ENCODE measurements at regions not wholly inside any gene's neighbourhood (a gene's known extent, or its start where the extent isn't known, plus 50 kb on each side); places are given as distances from the start of the nearest gene placed in this dataset.
A peak's percentile ranks its signal among the peaks of the same experiment; 100 is the strongest.

DNA sequence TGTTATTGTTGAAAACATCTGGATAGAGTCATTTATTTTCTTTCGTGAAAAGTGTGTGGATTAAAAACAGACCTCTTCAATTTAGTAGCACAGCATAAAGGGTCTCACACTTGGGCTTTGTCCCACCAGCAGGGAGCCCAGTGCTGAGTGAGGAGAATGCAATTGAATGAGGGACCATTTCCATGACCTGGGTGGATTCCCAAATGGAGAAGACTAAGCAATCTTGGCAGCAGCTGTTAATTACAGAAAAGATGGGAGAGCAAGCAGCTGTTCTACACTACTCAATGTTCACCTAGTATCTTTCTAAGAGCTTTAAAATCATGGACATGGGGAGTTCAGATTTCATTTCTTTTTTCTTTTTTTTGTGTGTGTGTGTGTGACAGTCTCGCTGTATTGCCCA, 121.8 kb upstream of the FN1 start (continued):
- TF ChIP-seq, protein P1, sequence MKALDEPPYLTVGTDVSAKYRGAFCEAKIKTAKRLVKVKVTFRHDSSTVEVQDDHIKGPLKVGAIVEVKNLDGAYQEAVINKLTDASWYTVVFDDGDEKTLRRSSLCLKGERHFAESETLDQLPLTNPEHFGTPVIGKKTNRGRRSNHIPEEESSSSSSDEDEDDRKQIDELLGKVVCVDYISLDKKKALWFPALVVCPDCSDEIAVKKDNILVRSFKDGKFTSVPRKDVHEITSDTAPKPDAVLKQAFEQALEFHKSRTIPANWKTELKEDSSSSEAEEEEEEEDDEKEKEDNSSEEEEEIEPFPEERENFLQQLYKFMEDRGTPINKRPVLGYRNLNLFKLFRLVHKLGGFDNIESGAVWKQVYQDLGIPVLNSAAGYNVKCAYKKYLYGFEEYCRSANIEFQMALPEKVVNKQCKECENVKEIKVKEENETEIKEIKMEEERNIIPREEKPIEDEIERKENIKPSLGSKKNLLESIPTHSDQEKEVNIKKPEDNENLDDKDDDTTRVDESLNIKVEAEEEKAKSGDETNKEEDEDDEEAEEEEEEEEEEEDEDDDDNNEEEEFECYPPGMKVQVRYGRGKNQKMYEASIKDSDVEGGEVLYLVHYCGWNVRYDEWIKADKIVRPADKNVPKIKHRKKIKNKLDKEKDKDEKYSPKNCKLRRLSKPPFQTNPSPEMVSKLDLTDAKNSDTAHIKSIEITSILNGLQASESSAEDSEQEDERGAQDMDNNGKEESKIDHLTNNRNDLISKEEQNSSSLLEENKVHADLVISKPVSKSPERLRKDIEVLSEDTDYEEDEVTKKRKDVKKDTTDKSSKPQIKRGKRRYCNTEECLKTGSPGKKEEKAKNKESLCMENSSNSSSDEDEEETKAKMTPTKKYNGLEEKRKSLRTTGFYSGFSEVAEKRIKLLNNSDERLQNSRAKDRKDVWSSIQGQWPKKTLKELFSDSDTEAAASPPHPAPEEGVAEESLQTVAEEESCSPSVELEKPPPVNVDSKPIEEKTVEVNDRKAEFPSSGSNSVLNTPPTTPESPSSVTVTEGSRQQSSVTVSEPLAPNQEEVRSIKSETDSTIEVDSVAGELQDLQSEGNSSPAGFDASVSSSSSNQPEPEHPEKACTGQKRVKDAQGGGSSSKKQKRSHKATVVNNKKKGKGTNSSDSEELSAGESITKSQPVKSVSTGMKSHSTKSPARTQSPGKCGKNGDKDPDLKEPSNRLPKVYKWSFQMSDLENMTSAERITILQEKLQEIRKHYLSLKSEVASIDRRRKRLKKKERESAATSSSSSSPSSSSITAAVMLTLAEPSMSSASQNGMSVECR (CRISPR knock-in tag; IDR thresholded peaks at IDR 0.05), result no peak
- no peak for TF ChIP-seq BCL6 (CRISPR knock-in tag; IDR thresholded peaks at IDR 0.05)
- TF ChIP-seq NEUROD1 (IDR thresholded peaks at IDR 0.05; ENCODE audit: borderline replicate concordance, low read depth, low read length, partially characterized antibody), result no peak

- no peaks in the 10 kb centered on the region for H3K79me2 ChIP-seq (ENCODE audit: control insufficient read depth, insufficient read depth, low read length)
- no peaks in the 10 kb centered on the region for H3K36me3 ChIP-seq (ENCODE audit: control insufficient read depth, insufficient read depth, low read length)
- H3K27ac ChIP-seq (ENCODE audit: extremely low read depth, low read depth, low read length), result no peak overlapping the region
- in situ Hi-C loops (cut with MboI) (no loop called here), intact Hi-C loops (cut with micrococcal nuclease) (no loop called here)
- H3K9me1 ChIP-seq (ENCODE audit: control insufficient read depth, insufficient read depth, low read length), result no peaks in the 10 kb centered on the region
- H3K4me1 ChIP-seq (replicated peaks in 1 of 2; ENCODE audit: control insufficient read depth in 2 of 2, insufficient read depth in 2 of 2, low read length in 2 of 2), result no peaks in the 10 kb centered on the region
- no peak overlapping the region for H3K4me3 ChIP-seq
- ChIA-PET POLR2A (interaction anchor here (0.5 kb wide), 1 partner anchor 9 kb away, joined by 3 read pairs; no protein-coding TSS in a partner anchor), CTCF (ENCODE audit: low intra/inter-chr PET ratio) (no interaction called here)
- ATAC-seq (no peak), DNase-seq (ENCODE audit: extremely low read depth in 1 of 4, low spot score in 3 of 4) (peak in 1 of 4 experiments; percentile 3), FAIRE-seq (no peak)
- no peak overlapping the region for H3K9ac ChIP-seq (ENCODE audit: insufficient read depth in 1 of 2, low read depth in 2 of 2, low read length in 2 of 2)
- no TSS peak for BruUV-seq (replicated peaks)
- H3K9me3 ChIP-seq (replicated peaks; ENCODE audit: control insufficient read depth, insufficient read depth, low read depth, low read length), result peaks cover 2% of the 10 kb centered on the region; the same call in 1 of the 2 replicates
- no peak overlapping the region for H2AFZ ChIP-seq (ENCODE audit: low read depth, low read length)
- no peaks in the 10 kb centered on the region for H3K27me3 ChIP-seq (ENCODE audit: control insufficient read depth in 2 of 2, insufficient read depth in 2 of 2, low read length in 2 of 2)
- no peak overlapping the region for H3K4me2 ChIP-seq (ENCODE audit: insufficient read depth, low read length)
- WGBS (ENCODE audit: insufficient coverage, low coverage, missing lambda C conversion rate), result 63% methylated on average over 3 of the region's 3 CpGs
- no peaks in the 10 kb centered on the region for H4K20me1 ChIP-seq (replicated peaks; ENCODE audit: control insufficient read depth, insufficient read depth, low read length)
- TF ChIP-seq ZNF398 (CRISPR knock-in tag; IDR thresholded peaks at IDR 0.05) (no peak), MIER1 (IDR thresholded peaks at IDR 0.05; ENCODE audit: low read depth) (no peak), ZBTB12 (CRISPR knock-in tag; IDR thresholded peaks at IDR 0.05) (no peak), GTF2E2 (tag; IDR thresholded peaks at IDR 0.05) (no peak), ZNF3 (CRISPR knock-in tag; IDR thresholded peaks at IDR 0.05) (no peak), ERF (CRISPR knock-in tag; IDR thresholded peaks at IDR 0.05) (no peak), CEBPB (tag; IDR thresholded peaks at IDR 0.05) (peak; percentile 68), ZSCAN32 (CRISPR knock-in tag; IDR thresholded peaks at IDR 0.05) (no peak), FOXM1 (IDR thresholded peaks at IDR 0.05; ENCODE audit: low read depth) (no peak), FOXM1 (CRISPR knock-in tag; IDR thresholded peaks at IDR 0.05; ENCODE audit: low read depth) (no peak)
Observed at GRCh38 chr2:215556979-215557378, 121.1 kb upstream of the FN1 start.
